GM12892 (cell line): ENCODE measurements at regions not wholly inside any gene's neighbourhood (a gene's known extent, or its start where the extent isn't known, plus 50 kb on each side); places are given as distances from the start of the nearest gene placed in this dataset.

Experiments
- POLR2A ChIP-seq: IDR thresholded peaks from 2 replicates; pipeline ENCODE4 v1.6.1; 2011; ENCODE audit warnings: low read depth, low read length, control low read depth
- POLR2AphosphoS5 ChIP-seq: IDR thresholded peaks from 2 replicates; pipeline ENCODE4 v1.6.1; 2011; ENCODE audit warnings: low read depth, low read length, control low read depth
- TAF1 ChIP-seq: IDR thresholded peaks from 2 replicates; pipeline ENCODE4 v1.6.1; 2011; ENCODE audit warnings: low read depth, mild to moderate bottlenecking, control low read depth, low read length, borderline replicate concordance

DNA sequence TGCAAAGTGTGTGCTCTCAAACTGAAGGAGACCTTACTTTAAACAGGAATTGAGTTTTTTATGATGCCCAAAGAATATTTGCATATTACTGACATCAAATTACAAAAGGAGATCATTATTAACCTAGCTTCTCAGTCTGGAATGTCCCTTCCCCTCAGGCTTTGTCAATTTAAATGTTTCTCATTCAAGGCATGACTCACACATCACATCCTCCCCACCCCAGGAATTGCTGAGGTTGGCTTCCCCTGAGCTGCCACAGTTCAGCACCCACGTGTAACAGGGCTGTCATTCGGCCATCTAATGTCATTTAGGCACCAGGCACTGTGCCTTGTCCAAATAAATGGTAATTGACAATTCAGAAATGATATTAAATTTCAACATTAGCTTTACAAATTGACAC is 305.9 kb upstream of the MGMT start:
- TF ChIP-seq POLR2AphosphoS5 (no peak), POLR2A (no peak), TAF1 (no peak)
